HUES6 (cell line): ENCODE measurements at regions not wholly inside any gene's neighbourhood (a gene's known extent, or its start where the extent isn't known, plus 50 kb on each side); places are given as distances from the start of the nearest gene placed in this dataset.
"Not testable (repeated sequence)": the region's sequence is repeated elsewhere in the genome, so short reads cannot be mapped to it uniquely, and the experiment has no call there.

Source experiments
- H3K27ac ChIP-seq: 2 replicates; pipeline ENCODE4 v1.7.0; 2013; ENCODE audit warnings: low read depth, mild to moderate bottlenecking, low read length, inconsistent platforms
- H3K27me3 ChIP-seq: 2 replicates; pipeline ENCODE4 v1.6.1; 2013; ENCODE audit warnings: low read length; ENCODE audit not compliant: control insufficient read depth, insufficient read depth
- H3K36me3 ChIP-seq: 2 replicates; pipeline ENCODE4 v1.6.1; 2013; ENCODE audit warnings: low read length; ENCODE audit not compliant: control insufficient read depth, insufficient read depth
- H3K4me1 ChIP-seq: 2 replicates; pipeline ENCODE4 v1.6.1; 2013; ENCODE audit warnings: low read length; ENCODE audit not compliant: control insufficient read depth, insufficient read depth
- H3K4me3 ChIP-seq: 2 replicates; pipeline ENCODE4 v1.5.1; 2013; ENCODE audit warnings: low read depth, low read length
- H3K9ac ChIP-seq: one replicate; pipeline ENCODE4 v1.6.1; 2013; ENCODE audit warnings: mild to moderate bottlenecking, low read length
- H3K9me3 ChIP-seq: 2 replicates; pipeline ENCODE4 v1.6.1; 2013; ENCODE audit warnings: low read depth, low read length; ENCODE audit not compliant: control insufficient read depth, insufficient read depth

- no peaks in the 10 kb centered on the region for H3K27me3 ChIP-seq
- H3K4me1 ChIP-seq = peaks cover 7% of the 10 kb centered on the region; the same call in 1 of the 2 replicates
- no peaks in the 10 kb centered on the region for H3K36me3 ChIP-seq
- no peak overlapping the region for H3K9ac ChIP-seq
- H3K9me3 ChIP-seq = no peaks in the 10 kb centered on the region
- no peak overlapping the region for H3K4me3 ChIP-seq
- no peak overlapping the region for H3K27ac ChIP-seq
Measured at GRCh38 chr13:103515410-103515809, 449.2 kb upstream of the SLC10A2 start.

- Histone ChIP-seq H3K4me1 (peaks cover 7% of the 10 kb centered on the region; the same call in 1 of the 2 replicates), H3K27me3 (no peaks in the 10 kb centered on the region), H3K36me3 (no peaks in the 10 kb centered on the region), H3K27ac (no peak overlapping the region), H3K9me3 (no peaks in the 10 kb centered on the region), H3K9ac (no peak overlapping the region), H3K4me3 (no peak overlapping the region)
Measured at GRCh38 chr13:103514619-103515018, 448.4 kb upstream of the SLC10A2 start.

GRCh38 chr13:103514188-103514587, 448.0 kb upstream of the SLC10A2 start:
- H3K27ac ChIP-seq = no peak overlapping the region
- H3K27me3 ChIP-seq = no peaks in the 10 kb centered on the region
- no peak overlapping the region for H3K9ac ChIP-seq
- H3K9me3 ChIP-seq = no peaks in the 10 kb centered on the region
- no peak overlapping the region for H3K4me3 ChIP-seq
- H3K36me3 ChIP-seq = no peaks in the 10 kb centered on the region
- H3K4me1 ChIP-seq = peaks cover 7% of the 10 kb centered on the region; the same call in 1 of the 2 replicates

GRCh38 chr13:103510007-103510535, 443.9 kb upstream of the SLC10A2 start:
- H3K27ac ChIP-seq = no peak overlapping the region
- no peaks in the 10 kb centered on the region for H3K4me1 ChIP-seq
- H3K9ac ChIP-seq = no peak overlapping the region
- no peaks in the 10 kb centered on the region for H3K27me3 ChIP-seq
- H3K9me3 ChIP-seq = peaks cover 4% of the 10 kb centered on the region; the same call in 1 of the 2 replicates
- H3K36me3 ChIP-seq = no peaks in the 10 kb centered on the region
- H3K4me3 ChIP-seq = no peak overlapping the region

GRCh38 chr13:103497404-103497803, 431.2 kb upstream of the SLC10A2 start:
- no peak overlapping the region for H3K27ac ChIP-seq
- H3K9me3 ChIP-seq = peaks cover 3% of the 10 kb centered on the region; the same call in 1 of the 2 replicates
- H3K36me3 ChIP-seq = no peaks in the 10 kb centered on the region
- H3K27me3 ChIP-seq = no peaks in the 10 kb centered on the region
- no peak overlapping the region for H3K9ac ChIP-seq
- H3K4me3 ChIP-seq = no peak overlapping the region
- H3K4me1 ChIP-seq = no peaks in the 10 kb centered on the region

GRCh38 chr13:103487841-103488240, 421.6 kb upstream of the SLC10A2 start:
- Histone ChIP-seq H3K4me3 (no peak overlapping the region), H3K27ac (no peak overlapping the region), H3K9ac (no peak overlapping the region), H3K36me3 (no peaks in the 10 kb centered on the region), H3K4me1 (no peaks in the 10 kb centered on the region), H3K27me3 (no peaks in the 10 kb centered on the region), H3K9me3 (no peaks in the 10 kb centered on the region)

GRCh38 chr13:103473081-103473480, 406.9 kb upstream of the SLC10A2 start:
- H3K27ac ChIP-seq = no peak overlapping the region
- no peaks in the 10 kb centered on the region for H3K9me3 ChIP-seq
- no peak overlapping the region for H3K9ac ChIP-seq
- H3K4me1 ChIP-seq = no peaks in the 10 kb centered on the region
- no peaks in the 10 kb centered on the region for H3K27me3 ChIP-seq
- H3K36me3 ChIP-seq = no peaks in the 10 kb centered on the region
- no peak overlapping the region for H3K4me3 ChIP-seq

- Histone ChIP-seq H3K36me3 (no peaks in the 10 kb centered on the region), H3K4me1 (no peaks in the 10 kb centered on the region), H3K9me3 (no peaks in the 10 kb centered on the region), H3K4me3 (no peak overlapping the region), H3K9ac (no peak overlapping the region), H3K27me3 (no peaks in the 10 kb centered on the region), H3K27ac (no peak overlapping the region)
Measured at GRCh38 chr13:103471896-103472295, 405.7 kb upstream of the SLC10A2 start.

GRCh38 chr13:103469771-103470170, 403.6 kb upstream of the SLC10A2 start:
- no peak overlapping the region for H3K9ac ChIP-seq
- no peaks in the 10 kb centered on the region for H3K9me3 ChIP-seq
- H3K36me3 ChIP-seq = no peaks in the 10 kb centered on the region
- H3K4me3 ChIP-seq = no peak overlapping the region
- no peak overlapping the region for H3K27ac ChIP-seq
- no peaks in the 10 kb centered on the region for H3K4me1 ChIP-seq
- no peaks in the 10 kb centered on the region for H3K27me3 ChIP-seq

- no peaks in the 10 kb centered on the region for H3K27me3 ChIP-seq
- H3K36me3 ChIP-seq = no peaks in the 10 kb centered on the region
- no peaks in the 10 kb centered on the region for H3K9me3 ChIP-seq
- H3K9ac ChIP-seq = no peak overlapping the region
- no peaks in the 10 kb centered on the region for H3K4me1 ChIP-seq
- H3K4me3 ChIP-seq = no peak overlapping the region
- H3K27ac ChIP-seq = no peak overlapping the region
Measured at GRCh38 chr13:103466761-103467160, 400.5 kb upstream of the SLC10A2 start.

- H3K4me1 ChIP-seq, H3K9ac ChIP-seq, H3K4me3 ChIP-seq, H3K36me3 ChIP-seq, H3K27ac ChIP-seq, H3K9me3 ChIP-seq, H3K27me3 ChIP-seq: not testable (repeated sequence)
Measured at GRCh38 chr13:103460246-103460645, 394.0 kb upstream of the SLC10A2 start.

GRCh38 chr13:103457050-103457449, 390.8 kb upstream of the SLC10A2 start:
- not testable (repeated sequence) for H3K4me3 ChIP-seq, H3K4me1 ChIP-seq, H3K9me3 ChIP-seq, H3K36me3 ChIP-seq, H3K27me3 ChIP-seq, H3K9ac ChIP-seq, H3K27ac ChIP-seq
